ENCODE measurements at regions not wholly inside any gene's neighbourhood (a gene's known extent, or its start where the extent isn't known, plus 50 kb on each side); places are given as distances from the start of the nearest gene placed in this dataset.
A peak's percentile ranks its signal among the peaks of the same experiment; 100 is the strongest.

DNA sequence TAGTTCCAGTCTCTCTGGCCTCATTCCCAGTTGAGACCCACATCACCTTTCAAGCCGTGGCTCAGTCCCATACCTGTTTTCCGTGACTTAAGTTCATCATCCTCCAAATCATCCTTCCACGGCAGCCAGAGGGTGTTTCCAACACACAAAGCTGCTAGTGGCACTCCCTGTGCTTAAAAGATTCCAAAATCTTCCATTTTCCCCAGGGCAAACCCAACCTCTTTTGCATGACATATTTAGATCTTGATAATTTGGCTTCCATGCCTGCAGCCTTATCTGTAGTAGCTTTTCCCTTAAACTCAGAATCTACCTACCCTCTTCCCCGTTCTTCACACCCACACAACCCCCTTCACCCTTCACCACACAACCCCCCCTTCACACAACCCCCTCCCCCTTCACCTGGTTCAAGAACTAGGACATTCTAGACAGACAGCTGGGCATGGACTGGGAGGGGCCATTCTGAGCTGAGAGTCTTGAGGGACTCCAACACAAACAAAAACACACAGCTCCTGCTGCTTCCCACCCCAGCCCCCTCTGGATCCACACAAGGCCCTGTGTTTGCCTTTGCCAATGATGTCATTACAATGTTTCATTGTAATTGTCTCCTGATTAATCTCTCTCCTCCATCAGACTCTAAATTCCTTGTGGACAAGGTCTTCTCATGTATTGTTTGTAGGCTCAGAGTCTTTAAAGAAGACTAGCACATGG is 268.2 kb downstream of the SH3GL2 start:
- DNase-seq (ENCODE audit: missing footprints) (no peak), ATAC-seq (no peak)
- intact Hi-C loops (cut with DNase I) = no loop called here

DNA sequence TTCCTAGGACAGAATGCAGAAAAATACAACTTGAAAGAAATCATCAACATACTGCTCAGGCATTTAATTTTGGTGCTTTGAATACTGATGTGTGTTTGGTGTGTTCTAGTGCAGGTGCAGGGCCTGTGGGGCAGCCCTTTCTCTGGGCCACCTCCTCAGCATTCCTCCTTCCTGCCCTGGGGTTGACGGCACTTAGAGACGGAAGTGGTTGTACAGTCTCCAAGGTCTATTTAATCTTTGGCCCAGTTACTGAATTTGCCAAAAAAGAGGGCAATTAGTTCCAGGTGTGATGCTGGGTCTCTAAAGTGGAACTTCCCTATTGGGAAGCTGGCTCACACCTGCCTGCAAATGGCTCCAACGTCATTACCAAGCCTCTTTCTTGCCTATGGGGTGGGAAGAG is 269.0 kb downstream of the SH3GL2 start:
- no peak for ATAC-seq

DNA sequence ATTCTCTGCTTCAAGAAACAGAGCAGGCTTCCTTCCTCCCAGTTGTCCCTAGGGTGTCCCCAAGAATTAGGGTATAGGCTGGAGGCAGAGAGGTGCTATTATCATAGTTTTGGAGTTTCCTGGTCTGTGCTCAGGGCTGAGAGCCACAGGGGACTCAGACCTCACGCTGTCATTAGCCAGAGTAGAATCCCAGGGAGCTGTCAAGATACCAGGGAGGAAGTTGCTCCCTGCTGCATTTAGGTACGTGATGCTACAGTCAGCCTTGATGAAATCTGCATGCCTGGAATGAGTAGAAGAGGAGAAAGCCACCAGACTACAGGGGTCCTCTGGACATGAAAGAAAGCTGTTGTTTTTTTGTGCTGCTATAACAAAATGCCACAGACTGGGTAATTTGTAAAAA is 273.2 kb downstream of the SH3GL2 start:
- intact Hi-C loops (cut with DNase I) = no loop called here
- no peak for ATAC-seq
- DNase-seq (ENCODE audit: missing footprints) = no peak

More for the DNA sequence above, 269.0 kb downstream of the SH3GL2 start:
- intact Hi-C loops (cut with DNase I) = no loop called here
- no peak for DNase-seq (ENCODE audit: missing footprints)

DNA sequence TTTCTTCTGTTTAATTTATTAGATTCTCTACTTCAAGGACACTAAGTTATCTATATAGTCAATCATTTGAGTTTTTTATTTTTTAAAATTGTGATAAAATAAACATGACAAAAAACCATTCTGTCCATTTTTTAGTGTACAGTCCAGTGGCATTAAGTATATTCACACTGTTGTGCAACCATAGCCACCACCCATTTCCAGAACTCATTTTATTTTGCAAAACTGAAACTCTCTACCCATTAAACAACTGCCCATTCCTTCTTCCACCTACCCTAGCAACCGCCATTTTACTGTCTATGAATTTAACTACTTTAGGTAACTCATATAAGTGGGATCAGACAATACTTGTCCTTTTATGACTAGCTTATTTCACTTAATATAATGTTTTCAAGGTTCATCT is 275.6 kb downstream of the SH3GL2 start:
- no peak for ATAC-seq
- DNase-seq (ENCODE audit: missing footprints) = no peak
- intact Hi-C loops (cut with DNase I) = no loop called here

DNA sequence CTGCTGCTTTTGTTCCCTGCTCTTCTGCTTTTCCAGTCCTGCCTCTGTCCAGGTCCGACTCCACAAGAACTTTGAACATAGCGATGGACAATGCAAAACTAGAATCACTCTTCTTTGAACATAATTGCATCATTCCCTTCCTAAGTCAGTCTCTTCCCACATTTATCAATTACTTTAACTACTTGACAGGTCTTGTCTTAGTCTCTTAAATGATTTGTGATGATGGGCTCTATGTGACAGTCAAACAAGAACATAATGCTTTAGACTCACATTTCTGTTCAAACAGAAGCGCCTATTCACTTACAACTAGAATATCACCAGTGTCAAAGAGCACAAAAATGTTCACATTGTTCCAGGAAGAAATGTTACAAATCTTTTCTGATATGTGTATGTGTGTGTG is 278.1 kb downstream of the SH3GL2 start:
- ATAC-seq (no peak), DNase-seq (ENCODE audit: missing footprints) (no peak)
- intact Hi-C loops (cut with DNase I) = no loop called here

DNA sequence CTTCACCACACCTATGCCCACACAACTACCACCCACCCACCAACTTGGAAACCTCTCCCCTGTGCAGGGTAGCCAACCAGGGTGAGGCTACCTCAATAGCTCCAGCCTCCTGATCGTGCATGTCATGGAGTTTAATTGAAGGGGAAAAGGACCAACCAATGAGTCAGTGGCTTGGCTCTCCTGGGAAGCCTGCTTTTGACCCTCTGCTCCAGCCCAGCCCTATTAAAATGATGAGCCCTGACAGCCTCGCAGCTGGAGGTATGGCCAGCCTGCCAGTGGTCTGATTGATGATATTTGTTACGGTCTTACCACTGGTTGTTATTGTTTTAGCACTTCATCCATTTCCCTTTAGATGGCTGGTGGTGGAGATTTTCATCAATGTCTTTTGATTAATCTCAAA is 280.4 kb downstream of the SH3GL2 start:
- intact Hi-C loops (cut with DNase I) = no loop called here
- DNase-seq (ENCODE audit: missing footprints) = no peak
- no peak for ATAC-seq

DNA sequence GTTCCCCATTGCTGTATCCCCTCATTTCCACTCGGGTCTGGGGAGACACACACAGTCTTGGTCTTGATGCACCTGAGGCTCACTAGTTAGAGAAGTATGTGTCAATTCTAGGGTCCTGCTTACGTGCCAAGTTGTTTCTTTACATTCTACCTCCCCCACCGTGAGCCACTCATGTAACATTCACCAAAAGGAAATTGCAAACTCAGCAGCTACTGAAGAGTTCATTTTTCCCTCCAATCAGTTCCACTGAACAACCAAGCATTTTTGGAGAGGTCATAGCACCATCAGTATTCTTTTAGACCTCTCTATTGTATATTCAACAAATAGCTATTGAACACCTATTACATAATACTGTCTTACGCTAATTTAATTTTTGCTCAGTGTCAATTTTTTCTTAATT is 281.1 kb downstream of the SH3GL2 start:
- DNase-seq (ENCODE audit: missing footprints) (no peak), ATAC-seq (no peak)
- intact Hi-C loops (cut with DNase I) = no loop called here

DNA sequence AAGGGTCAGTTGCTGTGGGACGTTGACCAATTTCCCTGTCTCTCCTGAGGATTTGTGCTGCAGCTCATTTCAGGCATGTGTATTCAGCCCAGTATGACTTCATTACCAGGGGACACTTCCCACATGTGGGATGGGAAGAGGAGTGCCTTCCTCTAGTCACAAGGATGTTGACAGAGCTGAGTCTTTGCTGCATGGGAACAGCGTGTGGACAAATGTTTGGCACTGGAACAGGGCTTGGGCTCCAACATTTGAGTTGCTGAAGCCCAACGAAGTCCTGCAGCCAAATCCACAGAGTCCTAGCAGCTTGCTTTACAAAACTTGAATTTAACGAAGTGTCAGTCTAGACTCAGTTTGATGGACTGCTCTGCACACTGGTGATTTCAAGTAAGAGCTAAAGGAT is 283.2 kb downstream of the SH3GL2 start:
- no peak for DNase-seq (ENCODE audit: missing footprints)
- intact Hi-C loops (cut with DNase I) = no loop called here
- ATAC-seq = peak; percentile 96

DNA sequence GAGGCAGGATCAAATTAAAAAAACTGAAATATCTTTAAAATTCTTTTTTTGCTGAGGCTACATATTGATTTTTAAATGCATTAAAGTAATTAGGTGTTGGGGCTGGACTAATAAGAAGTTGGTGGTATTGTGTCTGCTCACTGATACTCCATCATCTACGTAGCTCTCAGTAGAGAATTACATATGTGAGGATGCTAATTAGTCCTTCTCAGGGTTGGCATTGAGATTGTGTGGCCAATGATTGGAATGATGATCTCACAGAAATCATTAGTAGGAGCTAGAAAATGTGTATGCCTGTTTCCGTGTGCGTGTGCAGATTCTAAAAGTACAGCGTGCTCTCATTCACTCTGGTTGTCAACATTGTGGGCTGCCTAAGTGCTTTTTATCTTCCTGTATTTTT is 283.8 kb downstream of the SH3GL2 start:
- intact Hi-C loops (cut with DNase I) = no loop called here

DNA sequence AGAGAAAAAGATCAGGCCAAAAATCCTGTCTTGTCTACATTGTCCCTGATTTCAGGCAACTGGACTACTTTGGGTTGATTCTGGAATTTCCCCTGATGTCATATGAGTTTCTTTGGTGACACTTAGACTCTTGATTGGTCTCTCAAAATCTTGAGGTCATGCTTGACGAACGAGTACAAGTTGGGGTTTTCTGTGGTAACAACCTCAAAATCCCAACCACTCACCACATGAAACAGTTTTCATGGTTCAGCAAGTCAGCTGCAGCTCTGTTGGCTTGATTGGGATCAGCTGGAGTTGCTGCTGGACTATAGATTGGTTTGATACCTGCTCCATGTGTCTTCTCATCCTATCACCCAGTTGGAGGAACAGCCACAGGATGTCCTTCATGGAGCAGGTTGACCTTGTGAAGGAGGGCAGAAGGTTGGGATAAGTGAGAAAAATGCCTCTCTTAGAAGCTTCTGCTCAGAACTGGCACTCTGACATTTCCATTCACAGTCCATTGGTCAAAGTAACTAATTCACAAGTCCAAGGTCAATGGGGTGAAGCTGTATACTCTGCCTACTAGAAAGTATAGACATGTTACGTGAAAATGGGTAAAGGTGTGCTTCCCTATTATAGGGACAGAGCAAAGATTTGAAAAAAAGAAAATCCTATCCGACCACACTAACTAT is 284.5 kb downstream of the SH3GL2 start:
- intact Hi-C loops (cut with DNase I) = no loop called here
- DNase-seq (ENCODE audit: missing footprints) (no peak), ATAC-seq (no peak)

More for the DNA sequence above, 283.8 kb downstream of the SH3GL2 start:
- ATAC-seq (no peak), DNase-seq (ENCODE audit: missing footprints) (no peak)

DNA sequence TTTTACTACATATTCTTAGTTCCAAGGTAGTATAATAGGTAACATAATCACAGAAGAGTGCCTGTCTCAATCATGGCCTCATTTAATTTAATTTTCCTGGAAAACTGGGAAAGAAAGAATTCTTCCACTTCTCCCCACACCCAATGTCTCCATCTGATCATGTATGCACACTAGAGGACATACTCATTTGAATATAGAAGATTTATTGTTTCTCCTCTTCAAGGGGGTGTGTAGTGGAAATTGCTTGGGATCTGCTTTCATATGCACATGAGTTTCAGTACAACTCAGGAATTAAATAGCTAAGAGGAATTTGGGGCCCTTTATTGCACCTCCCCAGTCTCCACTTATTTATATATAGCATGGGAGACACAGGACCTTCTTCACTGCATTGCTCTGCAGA is 285.1 kb downstream of the SH3GL2 start:
- intact Hi-C loops (cut with DNase I) = no loop called here
- ATAC-seq (no peak), DNase-seq (ENCODE audit: missing footprints) (no peak)

DNA sequence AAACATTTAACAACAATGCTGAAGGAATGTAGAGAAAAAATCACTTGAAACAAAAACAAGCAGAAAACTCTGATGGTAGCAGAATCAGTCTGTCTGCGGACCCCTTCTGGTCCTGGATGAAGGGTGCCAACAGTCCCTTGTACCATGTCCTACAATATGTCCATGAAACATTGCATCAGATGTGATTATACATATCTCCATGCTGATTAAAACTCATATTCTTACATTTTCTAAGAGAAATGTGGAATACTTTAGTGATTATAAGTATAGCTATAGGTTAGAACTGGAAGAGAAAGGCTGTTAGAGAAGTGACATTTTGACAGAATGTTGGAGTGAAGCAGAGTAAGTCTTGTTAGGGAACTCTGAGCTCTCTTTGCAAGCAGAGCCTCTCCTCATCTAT is 286.1 kb downstream of the SH3GL2 start:
- DNase-seq (ENCODE audit: missing footprints) (no peak), ATAC-seq (no peak)
- intact Hi-C loops (cut with DNase I) = no loop called here

DNA sequence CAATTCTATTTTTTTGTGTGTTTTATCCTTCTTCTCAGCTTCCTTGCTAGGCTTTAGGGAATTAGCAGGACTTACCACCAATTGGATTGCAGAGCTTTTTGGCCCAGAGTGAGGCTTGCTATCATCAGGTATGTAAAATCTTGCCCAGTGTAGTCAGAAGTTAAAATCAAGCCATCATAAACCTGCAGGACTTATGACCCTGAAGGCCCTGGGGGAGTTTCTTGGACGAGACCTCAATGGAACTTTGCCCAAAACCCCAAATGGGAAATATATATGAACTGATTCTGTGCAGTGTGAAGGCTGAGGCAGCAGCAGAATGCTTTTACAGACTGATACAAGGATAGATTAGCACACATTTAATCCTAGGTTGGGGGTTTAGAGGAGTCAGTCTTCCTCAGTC is 287.0 kb downstream of the SH3GL2 start:
- ATAC-seq = no peak
- intact Hi-C loops (cut with DNase I) = no loop called here
- no peak for DNase-seq (ENCODE audit: missing footprints)

DNA sequence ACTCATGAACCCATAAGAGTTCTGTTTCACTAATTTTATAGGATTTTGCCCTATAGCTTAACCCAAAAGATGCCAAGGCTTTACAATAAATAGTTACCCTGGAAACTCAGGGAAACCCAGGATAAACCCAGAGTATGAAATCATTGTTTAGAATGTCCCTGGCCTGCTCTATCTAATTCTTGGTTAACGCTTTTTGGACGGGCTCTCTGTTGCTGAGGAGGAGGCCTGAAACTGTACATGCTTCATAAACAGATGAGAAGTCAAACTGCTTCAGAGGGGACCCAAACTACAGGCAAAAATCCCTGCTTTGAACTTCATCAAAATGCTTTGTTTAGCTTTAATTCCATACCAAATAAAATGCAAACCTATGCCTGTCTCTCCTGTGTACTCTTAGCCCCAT is 291.9 kb downstream of the SH3GL2 start:
- intact Hi-C loops (cut with DNase I) = no loop called here
- no peak for ATAC-seq
- DNase-seq (ENCODE audit: missing footprints) = no peak

DNA sequence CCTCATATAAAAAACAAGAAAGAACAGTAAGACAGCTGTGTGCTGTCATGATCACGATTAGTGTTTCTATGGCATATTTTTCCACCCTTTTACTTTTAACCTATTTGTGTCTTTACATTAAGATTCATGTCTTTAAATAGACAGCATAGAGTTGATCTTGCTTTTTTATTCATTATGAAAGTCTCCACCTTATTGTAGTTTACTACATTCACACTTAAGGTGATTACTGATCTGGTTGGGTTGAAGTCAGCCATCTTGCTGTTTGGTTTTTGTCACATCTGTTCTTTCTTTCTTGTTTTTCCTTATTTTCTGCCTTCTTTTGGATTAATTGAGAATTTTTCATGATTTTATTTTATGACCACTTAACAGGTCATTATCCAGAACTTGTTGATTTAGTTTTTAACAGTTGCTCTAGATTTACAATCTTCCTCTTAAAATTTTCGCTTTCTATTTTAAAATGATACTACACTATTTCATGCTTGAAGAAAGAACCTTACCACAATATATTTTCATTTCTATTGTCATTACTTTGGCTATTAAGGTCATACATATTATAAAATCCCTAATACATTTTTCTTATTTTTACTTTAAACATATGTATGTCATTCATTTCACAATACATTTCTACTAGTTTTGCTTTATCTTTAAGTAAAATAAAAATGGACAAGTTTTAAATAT is 292.5 kb downstream of the SH3GL2 start:
- no peak for DNase-seq (ENCODE audit: missing footprints)
- ATAC-seq = no peak
- intact Hi-C loops (cut with DNase I) = no loop called here

DNA sequence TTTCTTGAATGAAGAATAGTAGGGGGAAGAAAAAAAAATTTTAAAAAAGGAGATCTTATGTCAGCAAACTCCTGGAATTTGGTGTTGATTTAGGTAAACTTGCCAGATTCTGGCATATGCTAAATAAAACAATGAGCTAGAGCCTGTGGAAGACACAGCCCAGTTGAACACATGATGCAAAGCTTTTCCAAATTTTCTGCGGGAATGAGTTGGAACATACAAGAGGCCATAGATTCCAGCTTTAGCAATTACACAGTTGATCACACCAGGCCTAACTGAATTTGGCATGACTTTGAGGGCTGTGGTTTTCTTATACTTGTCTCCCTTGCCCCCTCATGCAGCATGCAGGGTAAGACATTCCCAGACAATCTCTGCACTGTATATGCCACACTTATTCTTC is 297.0 kb downstream of the SH3GL2 start:
- intact Hi-C loops (cut with DNase I) = no loop called here
- ATAC-seq = no peak
- DNase-seq (ENCODE audit: missing footprints) = no peak

DNA sequence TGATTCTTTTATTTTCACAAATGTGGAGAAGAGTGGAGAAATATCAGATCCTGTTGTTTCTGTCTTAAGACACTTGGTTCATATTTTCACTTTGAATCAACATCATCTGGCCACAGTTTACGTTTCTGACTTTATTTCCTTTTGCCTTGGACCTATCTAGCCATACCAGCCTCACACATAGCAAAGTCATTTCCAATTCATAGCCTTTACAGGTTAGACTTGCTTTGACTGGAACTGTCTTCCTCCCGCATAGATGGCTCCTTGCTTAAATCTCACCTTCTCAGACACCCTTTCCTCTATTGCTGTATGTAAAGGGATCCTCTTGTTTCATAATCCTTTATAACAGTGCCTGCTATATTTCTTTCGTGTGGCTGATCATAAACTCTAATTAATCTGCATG is 297.8 kb downstream of the SH3GL2 start:
- DNase-seq (ENCODE audit: missing footprints) (no peak), ATAC-seq (no peak)
- intact Hi-C loops (cut with DNase I) = no loop called here

DNA sequence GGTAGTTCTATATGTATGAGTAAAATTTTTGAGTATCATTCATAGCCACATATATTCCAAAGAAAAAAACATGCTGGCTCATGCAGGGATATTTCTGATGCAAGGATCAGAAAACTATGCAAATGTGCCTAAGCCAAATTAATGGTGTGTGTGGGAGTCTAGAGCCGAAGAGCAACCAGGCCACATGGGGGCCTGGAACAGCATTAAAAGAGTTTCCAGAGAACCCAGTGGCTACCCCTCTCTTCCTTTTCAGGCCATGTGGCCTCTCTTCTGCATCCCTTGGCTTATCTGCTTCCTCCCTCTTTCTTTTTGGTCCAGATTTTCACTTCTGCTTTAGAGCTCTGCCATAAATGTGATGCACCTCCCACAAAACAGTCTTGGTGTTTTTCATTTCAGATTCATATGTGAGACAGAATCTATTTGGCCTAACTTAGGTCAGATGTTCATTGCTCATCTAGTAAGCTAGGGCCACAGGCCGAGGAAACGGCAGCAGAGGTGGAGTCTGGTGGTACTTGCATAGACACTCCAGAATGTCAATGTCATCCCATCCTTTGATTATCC is 300.0 kb downstream of the SH3GL2 start:
- intact Hi-C loops (cut with DNase I) = no loop called here
- ATAC-seq = no peak
- DNase-seq (ENCODE audit: missing footprints) = no peak

DNA sequence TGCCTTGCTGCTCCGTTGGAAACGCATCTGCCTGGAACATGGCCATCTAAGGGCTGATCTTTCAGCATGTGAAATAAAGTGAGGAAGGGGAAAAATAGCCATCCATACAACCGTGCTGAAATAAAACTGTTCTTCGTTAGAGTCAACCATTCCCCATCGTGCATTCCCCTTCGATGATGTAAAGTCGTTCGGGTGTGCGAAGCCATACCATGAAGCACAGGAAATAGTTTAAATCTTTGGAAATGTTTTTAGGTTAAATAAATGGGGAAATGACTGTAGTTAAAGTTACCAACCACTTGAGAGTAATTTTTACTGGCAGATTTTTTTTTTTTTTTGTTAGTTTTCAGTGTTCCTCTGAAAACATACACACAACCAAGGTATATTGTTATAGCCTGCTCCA is 302.5 kb downstream of the SH3GL2 start:
- DNase-seq (ENCODE audit: missing footprints) (no peak), ATAC-seq (no peak)
- intact Hi-C loops (cut with DNase I) = no loop called here

Data from Right ventricle myocardium inferior (tissue), 1 donor.